ENCODE measurements at regions not wholly inside any gene's neighbourhood (a gene's known extent, or its start where the extent isn't known, plus 50 kb on each side); places are given as distances from the start of the nearest gene placed in this dataset.

DNA sequence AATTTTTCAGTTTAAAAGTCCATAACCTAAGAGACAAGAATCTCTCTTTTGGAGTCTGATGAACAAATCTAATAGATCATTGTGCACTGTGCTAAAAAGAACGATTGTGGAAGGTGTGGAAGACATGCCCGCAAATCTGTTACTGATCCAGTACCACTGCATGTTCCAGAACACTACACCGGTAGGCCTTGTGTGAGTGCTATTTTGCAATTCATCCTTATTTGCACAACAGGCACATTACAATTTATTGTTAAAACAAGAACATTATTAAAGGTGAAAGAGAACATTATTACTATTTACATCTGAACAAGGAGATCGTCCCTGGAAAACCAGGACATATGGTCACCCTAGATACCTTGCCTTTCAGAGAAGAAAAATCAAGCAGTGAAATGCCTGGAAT lies 205.7 kb upstream of the NECTIN3 start:
- no peak for DNase-seq (ENCODE audit: low read depth)
- H3K4me3 ChIP-seq (ENCODE audit: low read depth, low read length) = no peak overlapping the region
- TF ChIP-seq, protein P1, sequence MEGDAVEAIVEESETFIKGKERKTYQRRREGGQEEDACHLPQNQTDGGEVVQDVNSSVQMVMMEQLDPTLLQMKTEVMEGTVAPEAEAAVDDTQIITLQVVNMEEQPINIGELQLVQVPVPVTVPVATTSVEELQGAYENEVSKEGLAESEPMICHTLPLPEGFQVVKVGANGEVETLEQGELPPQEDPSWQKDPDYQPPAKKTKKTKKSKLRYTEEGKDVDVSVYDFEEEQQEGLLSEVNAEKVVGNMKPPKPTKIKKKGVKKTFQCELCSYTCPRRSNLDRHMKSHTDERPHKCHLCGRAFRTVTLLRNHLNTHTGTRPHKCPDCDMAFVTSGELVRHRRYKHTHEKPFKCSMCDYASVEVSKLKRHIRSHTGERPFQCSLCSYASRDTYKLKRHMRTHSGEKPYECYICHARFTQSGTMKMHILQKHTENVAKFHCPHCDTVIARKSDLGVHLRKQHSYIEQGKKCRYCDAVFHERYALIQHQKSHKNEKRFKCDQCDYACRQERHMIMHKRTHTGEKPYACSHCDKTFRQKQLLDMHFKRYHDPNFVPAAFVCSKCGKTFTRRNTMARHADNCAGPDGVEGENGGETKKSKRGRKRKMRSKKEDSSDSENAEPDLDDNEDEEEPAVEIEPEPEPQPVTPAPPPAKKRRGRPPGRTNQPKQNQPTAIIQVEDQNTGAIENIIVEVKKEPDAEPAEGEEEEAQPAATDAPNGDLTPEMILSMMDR (IDR thresholded peaks at IDR 0.05; ENCODE audit: insufficient read depth, low read length, severe bottlenecking) = no peak
- H3K36me3 ChIP-seq (ENCODE audit: control insufficient read depth, insufficient read depth, low read length) = no peaks in the 10 kb centered on the region
- FAIRE-seq = no peak
- no peaks in the 10 kb centered on the region for H3K27me3 ChIP-seq (ENCODE audit: control insufficient read depth, insufficient read depth, low read length)

DNA sequence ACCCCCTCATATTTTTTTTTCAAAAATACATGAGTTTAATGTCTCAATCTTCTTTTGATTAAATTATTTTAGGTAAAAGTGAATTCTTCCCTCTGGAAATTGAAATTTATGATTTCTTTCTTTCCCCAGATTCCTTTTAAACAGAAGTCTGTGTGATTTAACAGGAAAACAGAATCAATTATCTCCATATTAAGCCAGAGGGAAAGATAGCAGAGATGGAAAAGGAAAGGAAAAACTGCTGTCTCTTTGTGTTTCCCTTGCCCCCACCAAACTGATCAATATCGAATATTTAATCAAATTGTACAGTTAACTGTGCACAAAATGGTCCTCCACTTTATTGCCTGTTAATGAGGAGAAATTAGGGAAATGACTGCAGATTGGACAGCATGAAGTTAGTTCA lies 203.5 kb upstream of the NECTIN3 start:
- H3K27me3 ChIP-seq (ENCODE audit: control insufficient read depth, insufficient read depth, low read length) = no peaks in the 10 kb centered on the region
- H3K4me3 ChIP-seq (ENCODE audit: low read depth, low read length) = no peak overlapping the region
- DNase-seq (ENCODE audit: low read depth) = no peak
- FAIRE-seq = no peak
- TF ChIP-seq, protein P1 (IDR thresholded peaks at IDR 0.05; ENCODE audit: insufficient read depth, low read length, severe bottlenecking) = no peak
- no peaks in the 10 kb centered on the region for H3K36me3 ChIP-seq (ENCODE audit: control insufficient read depth, insufficient read depth, low read length)

GRCh38 chr3:110869736-110870135 lies 201.9 kb upstream of the NECTIN3 start:
- FAIRE-seq = no peak
- TF ChIP-seq, protein P1 (IDR thresholded peaks at IDR 0.05; ENCODE audit: insufficient read depth, low read length, severe bottlenecking) = no peak
- Histone ChIP-seq H3K36me3 (ENCODE audit: control insufficient read depth, insufficient read depth, low read length) (no peaks in the 10 kb centered on the region), H3K4me3 (ENCODE audit: low read depth, low read length) (no peak overlapping the region), H3K27me3 (ENCODE audit: control insufficient read depth, insufficient read depth, low read length) (no peaks in the 10 kb centered on the region)
- no peak for DNase-seq (ENCODE audit: low read depth)

DNA sequence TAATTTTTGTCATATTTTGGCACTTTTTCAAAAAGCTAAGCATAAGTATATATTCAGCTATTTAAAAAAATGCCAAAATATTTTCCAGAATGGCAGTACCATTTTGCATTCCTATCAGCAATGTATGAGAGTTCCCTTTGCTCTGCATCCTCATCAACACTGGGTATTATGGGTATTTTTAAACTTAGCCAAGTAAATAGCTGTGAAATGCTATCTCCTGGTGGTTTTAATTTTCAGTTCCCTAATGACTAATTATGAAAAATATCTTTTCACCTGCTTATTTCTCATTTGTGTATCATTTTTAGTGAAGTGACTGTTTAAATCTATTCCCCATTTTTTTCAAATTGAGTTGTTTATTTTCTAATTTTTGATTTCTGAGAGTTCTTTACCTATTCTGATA lies 199.7 kb upstream of the NECTIN3 start:
- H3K27me3 ChIP-seq (ENCODE audit: control insufficient read depth, insufficient read depth, low read length) = no peaks in the 10 kb centered on the region
- no peak overlapping the region for H3K4me3 ChIP-seq (ENCODE audit: low read depth, low read length)
- TF ChIP-seq, protein P1 (IDR thresholded peaks at IDR 0.05; ENCODE audit: insufficient read depth, low read length, severe bottlenecking) = no peak
- DNase-seq (ENCODE audit: low read depth) (no peak), FAIRE-seq (no peak)
- no peaks in the 10 kb centered on the region for H3K36me3 ChIP-seq (ENCODE audit: control insufficient read depth, insufficient read depth, low read length)

GRCh38 chr3:110878692-110879091 lies 192.9 kb upstream of the NECTIN3 start:
- DNase-seq (ENCODE audit: low read depth) (no peak), FAIRE-seq (no peak)
- Histone ChIP-seq H3K27me3 (ENCODE audit: control insufficient read depth, insufficient read depth, low read length) (no peaks in the 10 kb centered on the region), H3K36me3 (ENCODE audit: control insufficient read depth, insufficient read depth, low read length) (no peaks in the 10 kb centered on the region), H3K4me3 (ENCODE audit: low read depth, low read length) (no peak overlapping the region)
- TF ChIP-seq, protein P1 (IDR thresholded peaks at IDR 0.05; ENCODE audit: insufficient read depth, low read length, severe bottlenecking) = no peak

GRCh38 chr3:110881069-110881468 lies 190.5 kb upstream of the NECTIN3 start:
- FAIRE-seq (peak; percentile 97), DNase-seq (ENCODE audit: low read depth) (peak; percentile 90)
- Histone ChIP-seq H3K36me3 (ENCODE audit: control insufficient read depth, insufficient read depth, low read length) (no peaks in the 10 kb centered on the region), H3K27me3 (ENCODE audit: control insufficient read depth, insufficient read depth, low read length) (no peaks in the 10 kb centered on the region), H3K4me3 (ENCODE audit: low read depth, low read length) (no peak overlapping the region)
- TF ChIP-seq, protein P1 (IDR thresholded peaks at IDR 0.05; ENCODE audit: insufficient read depth, low read length, severe bottlenecking) = peak; percentile 81

All from bronchial epithelial cell (primary cell).